Mesendoderm (in vitro differentiated cells): ENCODE measurements at regions not wholly inside any gene's neighbourhood (a gene's known extent, or its start where the extent isn't known, plus 50 kb on each side); places are given as distances from the start of the nearest gene placed in this dataset.

ENCODE experiments used
- DNase-seq: peaks from one replicate; pipeline ENCODE4 v3.0.0; 2013
- H2AK5ac ChIP-seq: 2 replicates; pipeline ENCODE4 v1.6.1; 2013; ENCODE audit warnings: low read length, inconsistent platforms
- H2BK120ac ChIP-seq: 2 replicates; pipeline ENCODE4 v1.6.1; 2013; ENCODE audit warnings: low read depth, mild to moderate bottlenecking, low read length, moderate library complexity, mixed read lengths
- H2BK15ac ChIP-seq: replicated peaks from 2 replicates; pipeline ENCODE4 v1.6.1; 2013; ENCODE audit warnings: low read depth, mild to moderate bottlenecking, moderate library complexity
- H2BK5ac ChIP-seq: 2 replicates; pipeline ENCODE4 v1.6.1; 2013; ENCODE audit warnings: low read length, inconsistent platforms
- H3K18ac ChIP-seq: 2 replicates; pipeline ENCODE4 v1.6.1; 2013; ENCODE audit warnings: mild to moderate bottlenecking, low read length, mixed read lengths
- H3K23ac ChIP-seq: one replicate; pipeline ENCODE4 v1.6.1; 2013; ENCODE audit warnings: low read length
- H3K27ac ChIP-seq: 2 replicates; pipeline ENCODE4 v1.5.1; 2013; ENCODE audit warnings: low read depth, mild to moderate bottlenecking, inconsistent platforms, low read length, moderate library complexity
- H3K27me3 ChIP-seq: 2 replicates; pipeline ENCODE4 v1.6.1; 2013; ENCODE audit warnings: low read length, control low read depth, mild to moderate bottlenecking, inconsistent platforms; ENCODE audit not compliant: insufficient read depth, poor library complexity
- H3K36me3 ChIP-seq: 2 replicates; pipeline ENCODE4 v1.6.1; 2013; ENCODE audit warnings: low read length, inconsistent platforms; ENCODE audit not compliant: control insufficient read depth, insufficient read depth
- H3K4ac ChIP-seq: one replicate; pipeline ENCODE4 v1.6.1; 2013; ENCODE audit warnings: low read depth, mild to moderate bottlenecking, low read length, moderate library complexity
- H3K4me1 ChIP-seq: 2 replicates; pipeline ENCODE4 v1.6.1; 2013; ENCODE audit warnings: low read depth, low read length, inconsistent platforms; ENCODE audit not compliant: control insufficient read depth
- H3K4me2 ChIP-seq: 2 replicates; pipeline ENCODE4 v1.6.1; 2013; ENCODE audit warnings: low read length
- H3K4me3 ChIP-seq: 2 replicates; pipeline ENCODE4 v1.5.1; 2013; ENCODE audit warnings: mild to moderate bottlenecking, low read length
- H3K56ac ChIP-seq: one replicate; pipeline ENCODE4 v1.6.1; 2013; ENCODE audit warnings: low read length
- H3K79me1 ChIP-seq: 2 replicates; pipeline ENCODE4 v1.6.1; 2013; ENCODE audit warnings: low read length, inconsistent platforms
- H3K79me2 ChIP-seq: 2 replicates; pipeline ENCODE4 v1.6.1; 2013; ENCODE audit warnings: mild to moderate bottlenecking, low read length; ENCODE audit not compliant: control insufficient read depth, insufficient read depth
- H3K9ac ChIP-seq: 2 replicates; pipeline ENCODE4 v1.6.1; 2013; ENCODE audit warnings: low read length, inconsistent platforms
- H4K5ac ChIP-seq: one replicate; pipeline ENCODE4 v1.6.1; 2013; ENCODE audit warnings: low read length
- H4K8ac ChIP-seq: one replicate; pipeline ENCODE4 v1.6.1; 2013; ENCODE audit warnings: low read depth, mild to moderate bottlenecking, control low read depth, low read length, moderate library complexity
- WGBS: extraction: QIAGEN DNeasy Blood & Tissue Kit; methylation state at CpG from one replicate; pipeline ENCODE4 v1.1.7; 2013; ENCODE audit warnings: low lambda C conversion rate, missing lambda C conversion rate; ENCODE audit not compliant: insufficient coverage; ENCODE audit errors: extremely low coverage; 5-methylcytosine and 5-hydroxymethylcytosine counted together

- no peaks in the 10 kb centered on the region for H3K79me1 ChIP-seq
- H3K4me3 ChIP-seq, result no peak overlapping the region
- H3K79me2 ChIP-seq, result no peaks in the 10 kb centered on the region
- H3K27me3 ChIP-seq, result no peaks in the 10 kb centered on the region
- no peaks in the 10 kb centered on the region for H3K4me1 ChIP-seq
- no peak overlapping the region for H4K5ac ChIP-seq
- H3K27ac ChIP-seq, result no peak overlapping the region
- no peak overlapping the region for H3K23ac ChIP-seq
- no peak overlapping the region for H3K4ac ChIP-seq
- H3K56ac ChIP-seq, result no peak overlapping the region
- no peak for DNase-seq
- no peak overlapping the region for H3K4me2 ChIP-seq
- H4K8ac ChIP-seq, result no peak overlapping the region
- H2AK5ac ChIP-seq, result no peak overlapping the region
- no peak overlapping the region for H2BK5ac ChIP-seq
- no peak overlapping the region for H3K9ac ChIP-seq
- H2BK15ac ChIP-seq, result no peak overlapping the region
- no CpG with 5 or more reads among the region's 3 CpGs for WGBS
- H3K36me3 ChIP-seq, result no peaks in the 10 kb centered on the region
- H2BK120ac ChIP-seq, result no peak overlapping the region
- no peak overlapping the region for H3K18ac ChIP-seq
Observed at GRCh38 chr4:72671980-72672379, 103.0 kb upstream of the ADAMTS3 start.

DNA sequence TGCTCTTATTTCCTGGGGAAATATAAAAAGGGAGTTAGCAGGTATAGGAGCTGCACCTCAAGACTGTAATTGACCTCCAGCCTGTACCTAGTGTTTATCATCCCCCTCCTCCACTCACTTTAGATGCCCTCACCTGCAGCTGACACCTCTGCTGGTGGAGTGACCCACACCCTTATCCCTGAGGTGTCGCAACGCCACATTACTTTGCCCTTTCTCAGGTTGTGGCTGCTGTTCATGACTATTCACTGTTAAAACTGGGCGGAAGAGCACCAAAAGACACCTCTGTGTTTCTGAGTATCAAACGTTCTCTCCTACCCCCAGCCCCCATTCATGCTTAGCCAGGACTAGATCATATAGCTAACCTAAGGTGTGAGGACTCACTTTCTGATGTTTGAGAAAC is 101.5 kb upstream of the ADAMTS3 start:
- DNase-seq, result no peak
- no peaks in the 10 kb centered on the region for H3K27me3 ChIP-seq

DNA sequence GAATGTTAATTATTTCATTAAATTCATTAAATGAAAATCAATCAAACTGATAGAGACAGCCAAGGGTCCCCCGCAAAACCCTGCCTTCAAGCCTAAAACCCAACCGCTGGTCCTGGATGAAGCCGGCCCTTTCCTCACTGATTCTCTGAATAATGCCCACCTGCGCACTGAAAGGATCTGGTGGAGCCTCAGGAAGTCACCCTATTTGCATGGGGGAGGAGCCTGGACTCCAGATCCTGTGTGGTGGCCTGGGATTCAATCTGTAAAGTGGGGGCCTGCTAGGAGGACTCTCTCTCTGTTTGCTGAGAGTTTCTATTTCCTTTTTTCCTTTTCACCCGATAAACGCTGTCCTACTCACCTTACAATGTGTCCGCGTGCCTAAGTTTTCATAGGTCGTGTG is 97.9 kb upstream of the ADAMTS3 start:
- H3K4me2 ChIP-seq, result no peak overlapping the region
- H2AK5ac ChIP-seq, result no peak overlapping the region
- no peak overlapping the region for H2BK5ac ChIP-seq
- H3K79me2 ChIP-seq, result no peaks in the 10 kb centered on the region
- H3K79me1 ChIP-seq, result no peaks in the 10 kb centered on the region
- no peaks in the 10 kb centered on the region for H3K36me3 ChIP-seq
- no peak overlapping the region for H3K4me3 ChIP-seq
- WGBS, result no CpG with 5 or more reads among the region's 9 CpGs
- peak; percentile 79 for DNase-seq
- H3K9ac ChIP-seq, result no peak overlapping the region
- H3K27ac ChIP-seq, result no peak overlapping the region
- no peak overlapping the region for H3K4ac ChIP-seq
- H4K8ac ChIP-seq, result peak overlapping the region; percentile 56
- peaks cover 4% of the 10 kb centered on the region for H3K4me1 ChIP-seq
- no peak overlapping the region for H4K5ac ChIP-seq
- no peaks in the 10 kb centered on the region for H3K27me3 ChIP-seq
- H2BK15ac ChIP-seq, result no peak overlapping the region
- no peak overlapping the region for H2BK120ac ChIP-seq
- no peak overlapping the region for H3K18ac ChIP-seq
- H3K56ac ChIP-seq, result no peak overlapping the region
- H3K23ac ChIP-seq, result no peak overlapping the region

More for the DNA sequence above, 101.5 kb upstream of the ADAMTS3 start:
- H3K4me1 ChIP-seq, result peaks cover 1% of the 10 kb centered on the region
- H2BK120ac ChIP-seq, result no peak overlapping the region
- H3K4me3 ChIP-seq, result no peak overlapping the region
- no peak overlapping the region for H3K9ac ChIP-seq
- no peaks in the 10 kb centered on the region for H3K79me1 ChIP-seq
- H3K36me3 ChIP-seq, result no peaks in the 10 kb centered on the region
- H2AK5ac ChIP-seq, result no peak overlapping the region
- H3K56ac ChIP-seq, result no peak overlapping the region
- no peak overlapping the region for H3K4me2 ChIP-seq
- no peak overlapping the region for H2BK15ac ChIP-seq
- no peak overlapping the region for H2BK5ac ChIP-seq
- H3K23ac ChIP-seq, result no peak overlapping the region
- H3K79me2 ChIP-seq, result no peaks in the 10 kb centered on the region
- H3K4ac ChIP-seq, result no peak overlapping the region
- H4K5ac ChIP-seq, result no peak overlapping the region
- H4K8ac ChIP-seq, result no peak overlapping the region
- H3K27ac ChIP-seq, result no peak overlapping the region
- no CpG with 5 or more reads among the region's 4 CpGs for WGBS
- H3K18ac ChIP-seq, result no peak overlapping the region

- H3K4ac ChIP-seq, result no peak overlapping the region
- no peaks in the 10 kb centered on the region for H3K36me3 ChIP-seq
- H4K8ac ChIP-seq, result no peak overlapping the region
- H3K9ac ChIP-seq, result no peak overlapping the region
- no peaks in the 10 kb centered on the region for H3K79me2 ChIP-seq
- H4K5ac ChIP-seq, result no peak overlapping the region
- no peak overlapping the region for H3K18ac ChIP-seq
- no peaks in the 10 kb centered on the region for H3K79me1 ChIP-seq
- H2AK5ac ChIP-seq, result no peak overlapping the region
- H3K56ac ChIP-seq, result no peak overlapping the region
- peak; percentile 33 for DNase-seq
- no peak overlapping the region for H2BK120ac ChIP-seq
- H3K27me3 ChIP-seq, result no peaks in the 10 kb centered on the region
- WGBS, result no CpG with 5 or more reads among the region's 3 CpGs
- no peak overlapping the region for H3K4me3 ChIP-seq
- H3K23ac ChIP-seq, result no peak overlapping the region
- H3K4me1 ChIP-seq, result peaks cover 4% of the 10 kb centered on the region
- H3K27ac ChIP-seq, result no peak overlapping the region
- no peak overlapping the region for H2BK15ac ChIP-seq
- no peak overlapping the region for H3K4me2 ChIP-seq
- no peak overlapping the region for H2BK5ac ChIP-seq
Observed at GRCh38 chr4:72665171-72665968, 96.3 kb upstream of the ADAMTS3 start.

GRCh38 chr4:72663828-72664227 is 94.8 kb upstream of the ADAMTS3 start:
- Histone ChIP-seq H2AK5ac (no peak overlapping the region), H3K4me1 (peaks cover 4% of the 10 kb centered on the region), H2BK15ac (no peak overlapping the region), H2BK5ac (no peak overlapping the region), H2BK120ac (no peak overlapping the region), H3K4me2 (no peak overlapping the region), H3K23ac (no peak overlapping the region), H3K27ac (no peak overlapping the region), H3K36me3 (no peaks in the 10 kb centered on the region), H3K79me2 (no peaks in the 10 kb centered on the region), H3K4ac (no peak overlapping the region), H3K9ac (no peak overlapping the region), H4K8ac (no peak overlapping the region), H3K79me1 (no peaks in the 10 kb centered on the region), H4K5ac (no peak overlapping the region), H3K27me3 (no peaks in the 10 kb centered on the region), H3K4me3 (no peak overlapping the region), H3K56ac (no peak overlapping the region), H3K18ac (no peak overlapping the region)
- 100% methylated on average over 2 of the region's 4 CpGs for WGBS
- no peak for DNase-seq

GRCh38 chr4:72661830-72662229 is 92.8 kb upstream of the ADAMTS3 start:
- H3K27ac ChIP-seq, result no peak overlapping the region
- H3K36me3 ChIP-seq, result no peaks in the 10 kb centered on the region
- no peak overlapping the region for H2BK15ac ChIP-seq
- no peak for DNase-seq
- no peaks in the 10 kb centered on the region for H3K27me3 ChIP-seq
- no peak overlapping the region for H3K18ac ChIP-seq
- H3K79me2 ChIP-seq, result no peaks in the 10 kb centered on the region
- H4K5ac ChIP-seq, result no peak overlapping the region
- no peak overlapping the region for H4K8ac ChIP-seq
- no peak overlapping the region for H2BK120ac ChIP-seq
- no peak overlapping the region for H3K4me2 ChIP-seq
- no peak overlapping the region for H3K56ac ChIP-seq
- H3K4me1 ChIP-seq, result peaks cover 4% of the 10 kb centered on the region
- no peak overlapping the region for H3K4ac ChIP-seq
- H2AK5ac ChIP-seq, result no peak overlapping the region
- no peak overlapping the region for H3K4me3 ChIP-seq
- WGBS, result no CpG with 5 or more reads among the region's 1 CpG
- no peak overlapping the region for H3K23ac ChIP-seq
- H3K79me1 ChIP-seq, result no peaks in the 10 kb centered on the region
- H2BK5ac ChIP-seq, result no peak overlapping the region
- H3K9ac ChIP-seq, result no peak overlapping the region
